Upper lobe of right lung (tissue), 1 donor: ENCODE measurements at regions not wholly inside any gene's neighbourhood (a gene's known extent, or its start where the extent isn't known, plus 50 kb on each side); places are given as distances from the start of the nearest gene placed in this dataset.

Experiments used
- ATAC-seq: fragments of 200-7000 bp; cut with Tn5 transposase; one replicate; pipeline ENCODE4 v1.9.1; 2020; ENCODE audit warnings: mild to moderate bottlenecking, moderate library complexity
- DNase-seq: peaks from one replicate; pipeline ENCODE4 v3.0.0-alpha.2; 2020
- H3K27ac ChIP-seq: fragments of 200-600 bp; one replicate; pipeline ENCODE4 v1.8.0; 2022
- H3K27me3 ChIP-seq: fragments of 200-600 bp; one replicate; pipeline ENCODE4 v1.8.0; 2022; ENCODE audit warnings: mild to moderate bottlenecking
- H3K36me3 ChIP-seq: fragments of 200-600 bp; one replicate; pipeline ENCODE4 v1.8.0; 2022
- H3K4me1 ChIP-seq: fragments of 200-600 bp; one replicate; pipeline ENCODE4 v1.8.0; 2022
- H3K4me3 ChIP-seq: fragments of 200-600 bp; one replicate; pipeline ENCODE4 v1.8.0; 2022; ENCODE audit warnings: mild to moderate bottlenecking
- H3K9me3 ChIP-seq: fragments of 200-600 bp; one replicate; pipeline ENCODE4 v1.8.0; 2022
- intact Hi-C: fragments of 100-400 bp; cut with DNase I; formaldehyde crosslinking; loops from one replicate; pipeline ENCODE4 v1.11.0; 2022
- TF ChIP-seq, protein P1 (sequence below): fragments of 200-600 bp; IDR thresholded peaks from one replicate; pipeline ENCODE4 v1.8.0; 2022; ENCODE audit warnings: antibody characterized with exemption
- donor health status: DM: no; HTN: yes; CAD: no; lungs with severe emphysema.

DNA sequence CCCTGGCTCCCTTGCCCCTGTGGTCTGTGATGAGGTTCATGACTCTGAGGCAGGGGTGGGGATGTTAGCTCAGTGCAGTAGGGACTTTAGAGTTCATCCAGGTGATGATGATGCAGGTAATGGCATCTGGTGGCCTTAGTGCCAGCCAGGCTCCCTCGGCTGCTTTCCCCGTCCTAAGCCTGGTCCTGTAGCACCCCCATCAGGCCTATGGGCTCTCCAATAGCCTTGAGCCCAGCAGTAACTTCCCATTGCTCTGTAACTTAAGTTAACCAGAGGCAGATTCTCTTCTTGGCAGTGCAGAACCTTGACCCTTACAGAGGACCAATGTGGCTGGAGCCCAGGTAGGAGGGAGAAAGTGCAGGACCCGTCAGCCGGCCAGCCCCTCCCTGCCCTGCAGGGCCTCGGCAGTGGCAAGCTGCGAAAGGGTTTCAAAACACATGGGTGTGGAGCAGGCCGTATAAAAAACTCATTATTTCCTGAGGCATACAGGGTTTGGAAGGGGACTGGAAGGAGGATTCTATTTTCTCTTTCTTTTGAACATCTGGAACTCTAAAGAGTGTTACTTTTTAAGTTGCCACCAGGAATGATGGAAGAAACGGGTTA lies 406.9 kb downstream of the CDH26 start:
- H3K4me1 ChIP-seq, result no peaks in the 10 kb centered on the region
- TF ChIP-seq, protein P1, sequence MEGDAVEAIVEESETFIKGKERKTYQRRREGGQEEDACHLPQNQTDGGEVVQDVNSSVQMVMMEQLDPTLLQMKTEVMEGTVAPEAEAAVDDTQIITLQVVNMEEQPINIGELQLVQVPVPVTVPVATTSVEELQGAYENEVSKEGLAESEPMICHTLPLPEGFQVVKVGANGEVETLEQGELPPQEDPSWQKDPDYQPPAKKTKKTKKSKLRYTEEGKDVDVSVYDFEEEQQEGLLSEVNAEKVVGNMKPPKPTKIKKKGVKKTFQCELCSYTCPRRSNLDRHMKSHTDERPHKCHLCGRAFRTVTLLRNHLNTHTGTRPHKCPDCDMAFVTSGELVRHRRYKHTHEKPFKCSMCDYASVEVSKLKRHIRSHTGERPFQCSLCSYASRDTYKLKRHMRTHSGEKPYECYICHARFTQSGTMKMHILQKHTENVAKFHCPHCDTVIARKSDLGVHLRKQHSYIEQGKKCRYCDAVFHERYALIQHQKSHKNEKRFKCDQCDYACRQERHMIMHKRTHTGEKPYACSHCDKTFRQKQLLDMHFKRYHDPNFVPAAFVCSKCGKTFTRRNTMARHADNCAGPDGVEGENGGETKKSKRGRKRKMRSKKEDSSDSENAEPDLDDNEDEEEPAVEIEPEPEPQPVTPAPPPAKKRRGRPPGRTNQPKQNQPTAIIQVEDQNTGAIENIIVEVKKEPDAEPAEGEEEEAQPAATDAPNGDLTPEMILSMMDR, result no peak
- no peak overlapping the region for H3K27ac ChIP-seq
- no peaks in the 10 kb centered on the region for H3K27me3 ChIP-seq
- DNase-seq (no peak), ATAC-seq (peak; percentile 50)
- H3K9me3 ChIP-seq, result no peaks in the 10 kb centered on the region
- no peak overlapping the region for H3K4me3 ChIP-seq
- intact Hi-C loops, result no loop called here
- no peaks in the 10 kb centered on the region for H3K36me3 ChIP-seq

DNA sequence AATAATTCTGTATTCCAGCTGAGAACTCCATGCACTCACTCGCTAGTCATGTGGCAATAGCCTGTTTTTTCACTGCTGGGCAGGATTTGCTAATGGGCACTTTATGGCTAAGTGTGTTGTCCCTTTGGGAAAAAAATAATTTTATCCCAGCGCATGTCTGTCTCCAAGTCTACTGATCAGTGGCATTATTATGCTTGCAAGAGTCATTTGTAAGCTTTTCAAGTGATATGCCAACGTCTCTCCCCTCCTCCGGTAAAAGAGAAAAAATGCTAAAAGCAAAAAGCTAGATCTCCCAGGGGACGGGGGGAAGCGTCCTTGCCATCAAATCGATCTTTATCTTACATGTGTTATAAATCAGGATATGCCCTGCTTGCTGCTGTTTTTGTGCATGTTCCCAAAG lies 407.7 kb downstream of the CDH26 start:
- no peak for DNase-seq
- Histone ChIP-seq H3K4me3 (no peak overlapping the region), H3K27ac (no peak overlapping the region), H3K27me3 (no peaks in the 10 kb centered on the region), H3K9me3 (no peaks in the 10 kb centered on the region), H3K4me1 (no peaks in the 10 kb centered on the region), H3K36me3 (no peaks in the 10 kb centered on the region)
- intact Hi-C loops, result no loop called here
- no peak for ATAC-seq
- TF ChIP-seq, protein P1, result no peak

DNA sequence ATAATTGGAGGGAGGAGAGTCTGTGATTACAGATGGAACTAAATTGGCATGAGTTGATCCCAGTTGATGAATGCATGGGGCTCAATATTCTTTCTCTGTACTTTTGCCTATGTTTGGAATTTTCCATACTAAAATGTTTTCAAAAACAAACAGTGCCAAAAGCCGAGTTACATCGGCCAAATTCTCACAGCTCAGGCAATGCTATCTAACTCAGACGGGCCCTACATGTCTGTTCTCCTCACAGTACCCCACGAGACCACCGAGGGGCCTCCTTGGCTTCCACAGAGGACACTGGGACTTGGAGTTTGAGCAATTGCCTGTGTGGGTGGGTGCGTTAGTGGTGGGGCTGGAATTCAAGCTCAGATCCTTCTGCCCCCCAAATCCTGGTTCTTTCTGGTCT lies 413.2 kb downstream of the CDH26 start:
- H3K9me3 ChIP-seq, result no peaks in the 10 kb centered on the region
- H3K4me3 ChIP-seq, result no peak overlapping the region
- intact Hi-C loops, result no loop called here
- no peaks in the 10 kb centered on the region for H3K36me3 ChIP-seq
- ATAC-seq (no peak), DNase-seq (no peak)
- no peak overlapping the region for H3K27ac ChIP-seq
- H3K4me1 ChIP-seq, result no peaks in the 10 kb centered on the region
- no peaks in the 10 kb centered on the region for H3K27me3 ChIP-seq
- TF ChIP-seq, protein P1, result no peak

DNA sequence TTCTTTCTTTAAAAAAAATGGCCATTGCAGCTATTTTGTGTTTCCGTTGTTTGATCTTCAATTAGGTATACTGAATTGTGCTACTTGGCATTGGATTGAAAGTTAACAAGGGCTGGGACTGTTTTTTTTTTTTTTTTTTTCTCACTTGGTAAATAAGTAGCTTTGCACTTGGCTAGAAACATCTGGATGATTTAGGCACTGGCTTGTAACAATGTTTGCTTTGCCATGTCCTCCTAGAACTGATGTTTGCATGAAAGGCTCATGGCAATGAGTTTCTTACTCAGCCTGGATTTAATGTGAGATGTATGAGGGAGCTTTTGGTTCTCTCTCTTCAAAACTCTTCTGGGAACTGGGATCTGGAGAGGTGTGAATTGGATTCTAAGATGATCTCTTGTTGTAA lies 414.1 kb downstream of the CDH26 start:
- Histone ChIP-seq H3K27ac (no peak overlapping the region), H3K9me3 (no peaks in the 10 kb centered on the region), H3K4me1 (no peaks in the 10 kb centered on the region), H3K36me3 (no peaks in the 10 kb centered on the region), H3K4me3 (no peak overlapping the region), H3K27me3 (no peaks in the 10 kb centered on the region)
- ATAC-seq (no peak), DNase-seq (no peak)
- intact Hi-C loops, result no loop called here
- TF ChIP-seq, protein P1, result no peak

DNA sequence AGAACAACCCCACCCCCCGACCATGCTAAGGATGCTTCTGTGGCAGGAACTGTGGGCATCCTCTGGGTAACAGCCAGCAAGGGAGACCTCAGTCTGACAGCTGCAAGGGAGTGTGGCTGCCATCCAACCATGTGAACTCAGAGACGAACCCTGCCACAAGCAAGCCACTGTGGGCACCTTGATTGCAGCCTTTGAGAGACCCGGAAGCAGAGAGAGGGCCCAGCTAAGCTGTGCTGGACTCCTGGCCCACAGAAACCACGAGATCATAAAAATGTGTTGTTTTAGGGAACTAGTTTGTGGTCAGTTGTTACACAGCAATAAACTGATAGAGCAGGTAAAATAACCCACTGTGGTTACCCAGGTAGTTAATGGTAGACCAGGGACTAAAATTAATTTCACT lies 414.6 kb downstream of the CDH26 start:
- no peak overlapping the region for H3K4me3 ChIP-seq
- no peaks in the 10 kb centered on the region for H3K4me1 ChIP-seq
- ATAC-seq, result no peak
- no peaks in the 10 kb centered on the region for H3K36me3 ChIP-seq
- H3K27ac ChIP-seq, result no peak overlapping the region
- TF ChIP-seq, protein P1, result no peak
- H3K27me3 ChIP-seq, result no peaks in the 10 kb centered on the region
- no peaks in the 10 kb centered on the region for H3K9me3 ChIP-seq
- DNase-seq, result no peak
- intact Hi-C loops, result no loop called here

DNA sequence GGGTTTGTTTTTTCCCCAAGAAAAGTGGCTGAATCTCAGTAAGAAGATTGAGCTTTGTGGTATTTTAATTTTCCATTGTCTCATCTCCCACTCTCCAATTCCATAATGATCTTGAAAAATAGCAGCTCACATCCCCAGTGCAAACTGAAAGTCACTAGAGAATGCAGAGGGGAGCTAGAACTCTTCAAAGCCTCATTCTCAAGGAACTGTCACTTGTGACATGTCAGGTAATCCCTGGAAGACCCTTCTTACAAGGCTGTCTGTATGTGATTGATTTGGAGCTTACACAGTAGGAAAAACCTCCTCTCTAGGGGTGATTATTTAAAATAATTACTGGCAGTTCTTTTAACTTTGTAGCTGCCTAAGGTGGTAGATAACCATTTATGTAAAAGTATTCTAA lies 420.4 kb downstream of the CDH26 start:
- DNase-seq (no peak), ATAC-seq (no peak)
- Histone ChIP-seq H3K9me3 (no peaks in the 10 kb centered on the region), H3K4me1 (no peaks in the 10 kb centered on the region), H3K27ac (no peak overlapping the region), H3K4me3 (no peak overlapping the region), H3K36me3 (no peaks in the 10 kb centered on the region), H3K27me3 (no peaks in the 10 kb centered on the region)
- intact Hi-C loops, result no loop called here
- TF ChIP-seq, protein P1, result no peak
